H9 (cell line): ENCODE measurements at regions not wholly inside any gene's neighbourhood (a gene's known extent, or its start where the extent isn't known, plus 50 kb on each side); places are given as distances from the start of the nearest gene placed in this dataset.

Experiments
- DNase-seq: peaks from one replicate; pipeline ENCODE4 v3.0.0-alpha.2; 2017
- H2AFZ ChIP-seq: one replicate; pipeline ENCODE4 v1.6.1; 2013; ENCODE audit warnings: mild to moderate bottlenecking, low read length, control low read depth, moderate library complexity
- H2AK5ac ChIP-seq: 2 replicates; pipeline ENCODE4 v1.6.1; 2013; ENCODE audit warnings: low read length, control low read depth, mixed read lengths; ENCODE audit not compliant: insufficient read length
- H2BK120ac ChIP-seq: one replicate; pipeline ENCODE4 v1.6.1; 2013; ENCODE audit warnings: low read depth, mild to moderate bottlenecking, low read length, control low read depth, inconsistent platforms; ENCODE audit not compliant: poor library complexity, severe bottlenecking
- H2BK12ac ChIP-seq: 2 replicates; pipeline ENCODE4 v1.6.1; 2013; ENCODE audit warnings: low read length, control low read depth, mixed read lengths, low read depth; ENCODE audit not compliant: insufficient read length
- H2BK15ac ChIP-seq: 2 replicates; pipeline ENCODE4 v1.6.1; 2013; ENCODE audit warnings: low read depth, low read length, control low read depth
- H2BK20ac ChIP-seq: one replicate; pipeline ENCODE4 v1.6.1; 2013; ENCODE audit warnings: low read depth, mild to moderate bottlenecking, low read length, control low read depth, inconsistent platforms; ENCODE audit not compliant: poor library complexity, severe bottlenecking
- H2BK5ac ChIP-seq: 2 replicates; pipeline ENCODE4 v1.6.1; 2013; ENCODE audit warnings: low read length, control low read depth, mixed read lengths; ENCODE audit not compliant: insufficient read length
- H3K14ac ChIP-seq: 2 replicates; pipeline ENCODE4 v1.6.1; 2013; ENCODE audit warnings: low read length, control low read depth; ENCODE audit not compliant: insufficient read depth
- H3K18ac ChIP-seq: 2 replicates; pipeline ENCODE4 v1.6.1; 2013; ENCODE audit warnings: low read depth, mild to moderate bottlenecking, mixed read lengths, low read length, control low read depth; ENCODE audit not compliant: insufficient read length
- H3K23ac ChIP-seq: 2 replicates; pipeline ENCODE4 v1.6.1; 2013; ENCODE audit warnings: low read length, control low read depth, mixed read lengths, low read depth; ENCODE audit not compliant: insufficient read length
- H3K23me2 ChIP-seq: 2 replicates; pipeline ENCODE4 v1.6.1; 2013; ENCODE audit warnings: low read depth, mild to moderate bottlenecking, mixed read lengths, low read length, control low read depth; ENCODE audit not compliant: insufficient read length, poor library complexity, severe bottlenecking
- H3K27ac ChIP-seq: 2 replicates; pipeline ENCODE4 v1.5.1; 2013; ENCODE audit warnings: low read length, control low read depth, mixed read lengths, low read depth; ENCODE audit not compliant: insufficient read length
- H3K27me3 ChIP-seq: 2 replicates; pipeline ENCODE4 v1.6.1; 2013; ENCODE audit warnings: low read length, control low read depth, inconsistent platforms; ENCODE audit not compliant: insufficient read depth
- H3K4ac ChIP-seq: 2 replicates; pipeline ENCODE4 v1.6.1; 2013; ENCODE audit warnings: low read depth, mild to moderate bottlenecking, control low read depth, inconsistent platforms, low read length, moderate library complexity
- H3K4me1 ChIP-seq: 2 replicates; pipeline ENCODE4 v1.6.1; 2013; ENCODE audit warnings: low read length, control low read depth, inconsistent platforms; ENCODE audit not compliant: insufficient read depth
- H3K4me2 ChIP-seq: 2 replicates; pipeline ENCODE4 v1.6.1; 2013; ENCODE audit warnings: low read length, control low read depth, mixed read lengths; ENCODE audit not compliant: insufficient read length, insufficient read depth
- H3K56ac ChIP-seq: 2 replicates; pipeline ENCODE4 v1.6.1; 2013; ENCODE audit warnings: low read depth, mild to moderate bottlenecking, mixed read lengths, low read length, control low read depth; ENCODE audit not compliant: insufficient read length
- H3K79me1 ChIP-seq: 2 replicates; pipeline ENCODE4 v1.6.1; 2013; ENCODE audit warnings: low read depth, mild to moderate bottlenecking, moderate library complexity, low read length, control low read depth, inconsistent platforms; ENCODE audit not compliant: insufficient read depth, poor library complexity, severe bottlenecking
- H3K79me2 ChIP-seq: 2 replicates; pipeline ENCODE4 v1.6.1; 2013; ENCODE audit warnings: low read length, control low read depth, inconsistent platforms; ENCODE audit not compliant: insufficient read depth
- H3K9ac ChIP-seq: 2 replicates; pipeline ENCODE4 v1.6.1; 2013; ENCODE audit warnings: low read length, control low read depth, mixed read lengths; ENCODE audit not compliant: insufficient read length; ENCODE audit errors: extremely low read depth
- H3K9me3 ChIP-seq: one replicate; pipeline ENCODE4 v1.6.1; 2013; ENCODE audit warnings: low read depth, low read length, inconsistent platforms; ENCODE audit not compliant: control insufficient read depth
- H3T11ph ChIP-seq: one replicate; pipeline ENCODE4 v1.6.1; 2013; ENCODE audit warnings: mild to moderate bottlenecking, low read length, control low read depth, inconsistent platforms
- H4K20me1 ChIP-seq: one replicate; pipeline ENCODE4 v1.6.1; 2013; ENCODE audit not compliant: control insufficient read depth, insufficient read length, insufficient read depth
- H4K5ac ChIP-seq: 2 replicates; pipeline ENCODE4 v1.6.1; 2013; ENCODE audit warnings: low read depth, mild to moderate bottlenecking, mixed read lengths, low read length, control low read depth; ENCODE audit not compliant: insufficient read length
- H4K8ac ChIP-seq: replicated peaks from 2 replicates; pipeline ENCODE4 v1.6.1; 2013; ENCODE audit warnings: low read length, control low read depth, mixed read lengths, low read depth; ENCODE audit not compliant: insufficient read length
- H4K91ac ChIP-seq: 2 replicates; pipeline ENCODE4 v1.6.1; 2013; ENCODE audit warnings: low read depth, mild to moderate bottlenecking, moderate library complexity, mixed read lengths, low read length, control low read depth; ENCODE audit not compliant: insufficient read length
- H3K27ac Mint-ChIP-seq, 3 experiments: 2 replicates in 2 of 3; 3 replicates in 1 of 3; pipeline ENCODE4 v1.8.0; 2020 to 2021; ENCODE audit warnings: mixed read lengths in 3 of 3, mild to moderate bottlenecking in 1 of 3, moderate library complexity in 1 of 3
- H3K27me3 Mint-ChIP-seq: 2 replicates; pipeline ENCODE4 v1.8.0; 2021; ENCODE audit warnings: low read depth, mild to moderate bottlenecking, moderate library complexity, mixed read lengths
- H3K36me3 Mint-ChIP-seq, 3 experiments: 2 replicates in 2 of 3; 3 replicates in 1 of 3; pipeline ENCODE4 v1.8.0; 2020 to 2021; ENCODE audit warnings: low read depth in 3 of 3, mixed read lengths in 3 of 3; ENCODE audit not compliant: insufficient read depth in 1 of 3
- H3K4me1 Mint-ChIP-seq, 2 experiments: 2 replicates each; pipeline ENCODE4 v1.8.0; 2020; ENCODE audit warnings: mixed read lengths in 2 of 2
- H3K4me3 Mint-ChIP-seq, 2 experiments: 2 replicates in 1 of 2; 3 replicates in 1 of 2; pipeline ENCODE4 v1.8.0; 2020 to 2021; ENCODE audit warnings: mild to moderate bottlenecking in 2 of 2, mixed read lengths in 2 of 2, moderate library complexity in 1 of 2
- H3K9me3 Mint-ChIP-seq, 2 experiments: 2 replicates in 1 of 2; 3 replicates in 1 of 2; pipeline ENCODE4 v1.8.0; 2020; ENCODE audit warnings: mild to moderate bottlenecking in 2 of 2, mixed read lengths in 2 of 2, moderate library complexity in 1 of 2
- TF ChIP-seq, protein P1 (sequence below): fragments of 200-600 bp; sonication (generic); conservative IDR thresholded peaks from 3 replicates; pipeline ENCODE4 v1.8.0; 2021; ENCODE audit warnings: antibody characterized with exemption, mild to moderate bottlenecking

DNA sequence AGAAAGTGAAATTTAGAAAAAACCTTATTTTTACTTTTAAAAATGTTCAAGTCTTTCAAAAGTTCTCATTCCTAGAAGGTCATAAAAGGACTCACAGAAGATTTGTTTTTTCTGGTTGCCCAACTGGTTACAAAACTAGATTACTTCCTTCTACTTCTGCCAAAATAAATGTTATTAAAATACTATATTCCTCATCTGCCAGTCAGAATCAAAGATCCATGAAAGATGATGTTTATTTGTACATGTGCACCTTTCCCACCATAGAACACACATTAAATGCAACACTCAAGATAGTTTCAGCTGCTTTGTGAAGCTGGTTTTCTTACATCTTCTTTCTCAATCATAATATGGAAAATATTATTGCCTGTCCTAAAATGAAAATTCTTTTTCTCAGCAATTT lies 465.4 kb downstream of the ETV1 start:
- Histone ChIP-seq H3T11ph (no peak overlapping the region), H3K9ac (no peak overlapping the region), H2BK15ac (no peak overlapping the region), H2BK20ac (no peak overlapping the region), H4K20me1 (no peaks in the 10 kb centered on the region), H3K4me2 (no peak overlapping the region), H2BK120ac (no peak overlapping the region), H2BK12ac (no peak overlapping the region), H3K9me3 (no peaks in the 10 kb centered on the region), H3K79me2 (no peaks in the 10 kb centered on the region), H3K23me2 (no peaks in the 10 kb centered on the region), H4K8ac (no peak overlapping the region), H4K5ac (no peak overlapping the region), H4K91ac (no peak overlapping the region), H3K27ac (no peak overlapping the region), H3K14ac (no peak overlapping the region), H3K4ac (no peak overlapping the region), H2AK5ac (no peak overlapping the region), H3K27me3 (no peaks in the 10 kb centered on the region), H3K79me1 (no peaks in the 10 kb centered on the region), H3K18ac (no peak overlapping the region), H2BK5ac (no peak overlapping the region), H3K23ac (no peak overlapping the region), H3K56ac (no peak overlapping the region), H3K4me1 (no peaks in the 10 kb centered on the region), H2AFZ (no peak overlapping the region)
- H3K9me3 Mint-ChIP-seq, result no peaks in the 10 kb centered on the region
- H3K36me3 Mint-ChIP-seq, result no peaks in the 10 kb centered on the region
- TF ChIP-seq, protein P1, sequence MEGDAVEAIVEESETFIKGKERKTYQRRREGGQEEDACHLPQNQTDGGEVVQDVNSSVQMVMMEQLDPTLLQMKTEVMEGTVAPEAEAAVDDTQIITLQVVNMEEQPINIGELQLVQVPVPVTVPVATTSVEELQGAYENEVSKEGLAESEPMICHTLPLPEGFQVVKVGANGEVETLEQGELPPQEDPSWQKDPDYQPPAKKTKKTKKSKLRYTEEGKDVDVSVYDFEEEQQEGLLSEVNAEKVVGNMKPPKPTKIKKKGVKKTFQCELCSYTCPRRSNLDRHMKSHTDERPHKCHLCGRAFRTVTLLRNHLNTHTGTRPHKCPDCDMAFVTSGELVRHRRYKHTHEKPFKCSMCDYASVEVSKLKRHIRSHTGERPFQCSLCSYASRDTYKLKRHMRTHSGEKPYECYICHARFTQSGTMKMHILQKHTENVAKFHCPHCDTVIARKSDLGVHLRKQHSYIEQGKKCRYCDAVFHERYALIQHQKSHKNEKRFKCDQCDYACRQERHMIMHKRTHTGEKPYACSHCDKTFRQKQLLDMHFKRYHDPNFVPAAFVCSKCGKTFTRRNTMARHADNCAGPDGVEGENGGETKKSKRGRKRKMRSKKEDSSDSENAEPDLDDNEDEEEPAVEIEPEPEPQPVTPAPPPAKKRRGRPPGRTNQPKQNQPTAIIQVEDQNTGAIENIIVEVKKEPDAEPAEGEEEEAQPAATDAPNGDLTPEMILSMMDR, result no peak
- peaks cover 4 to 7% of the 10 kb centered on the region in 2 experiments for H3K4me1 Mint-ChIP-seq
- no peak overlapping the region for H3K27ac Mint-ChIP-seq
- no peaks in the 10 kb centered on the region for H3K27me3 Mint-ChIP-seq
- no peak overlapping the region for H3K4me3 Mint-ChIP-seq
- no peak for DNase-seq
